ENCODE measurements at regions not wholly inside any gene's neighbourhood (a gene's known extent, or its start where the extent isn't known, plus 50 kb on each side); places are given as distances from the start of the nearest gene placed in this dataset.

DNA sequence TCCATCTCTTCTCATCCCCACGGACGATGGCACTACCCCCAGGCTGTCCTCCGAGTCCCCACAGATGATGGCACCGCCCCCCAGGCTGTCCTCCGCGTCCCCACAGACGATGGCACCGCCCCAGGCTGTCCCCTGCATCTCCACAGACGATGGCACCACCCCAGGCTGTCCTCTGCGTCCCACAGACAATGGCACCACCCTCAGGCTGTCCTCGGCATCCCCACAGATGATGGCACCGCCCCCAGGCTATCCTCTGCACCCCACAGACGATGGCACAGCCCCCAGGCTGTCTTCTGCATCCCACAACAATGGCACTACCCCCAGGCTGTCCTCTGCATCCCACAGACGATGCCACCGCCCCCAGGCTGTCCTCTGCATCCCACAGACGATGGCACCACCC, 57.4 kb upstream of the PTCH1 start:
- H3K4me3 ChIP-seq (ENCODE audit: low read depth, low read length) = no peak overlapping the region
- H3K4me1 ChIP-seq (ENCODE audit: control insufficient read depth, insufficient read depth, low read length) = no peaks in the 10 kb centered on the region
- TF ChIP-seq, protein P1, sequence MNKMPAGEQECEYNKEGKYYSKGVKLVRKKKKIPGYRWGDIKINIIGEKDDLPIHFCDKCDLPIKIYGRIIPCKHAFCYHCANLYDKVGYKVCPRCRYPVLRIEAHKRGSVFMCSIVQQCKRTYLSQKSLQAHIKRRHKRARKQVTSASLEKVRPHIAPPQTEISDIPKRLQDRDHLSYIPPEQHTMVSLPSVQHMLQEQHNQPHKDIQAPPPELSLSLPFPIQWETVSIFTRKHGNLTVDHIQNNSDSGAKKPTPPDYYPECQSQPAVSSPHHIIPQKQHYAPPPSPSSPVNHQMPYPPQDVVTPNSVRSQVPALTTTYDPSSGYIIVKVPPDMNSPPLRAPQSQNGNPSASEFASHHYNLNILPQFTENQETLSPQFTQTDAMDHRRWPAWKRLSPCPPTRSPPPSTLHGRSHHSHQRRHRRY (tag by site-specific recombination; IDR thresholded peaks at IDR 0.05) = no peak
- 0 out of 2 replicates have a peak, but pooled peaks have one; percentile 11 for TF ChIP-seq ZFHX2 (tag by site-specific recombination; conservative IDR thresholded peaks at IDR 0.05)
- no peak overlapping the region for H3K27ac ChIP-seq (ENCODE audit: extremely low read depth, low read depth, low read length)
- ChIA-PET CTCF (no interaction called here), POLR2A (no interaction called here)
- H3K36me3 ChIP-seq (ENCODE audit: control insufficient read depth in 2 of 2, insufficient read depth in 1 of 2, low read length in 2 of 2) = no peaks in the 10 kb centered on the region
- no peaks in the 10 kb centered on the region for H3K9me3 ChIP-seq (ENCODE audit: control insufficient read depth, insufficient read depth, low read depth, low read length)

DNA sequence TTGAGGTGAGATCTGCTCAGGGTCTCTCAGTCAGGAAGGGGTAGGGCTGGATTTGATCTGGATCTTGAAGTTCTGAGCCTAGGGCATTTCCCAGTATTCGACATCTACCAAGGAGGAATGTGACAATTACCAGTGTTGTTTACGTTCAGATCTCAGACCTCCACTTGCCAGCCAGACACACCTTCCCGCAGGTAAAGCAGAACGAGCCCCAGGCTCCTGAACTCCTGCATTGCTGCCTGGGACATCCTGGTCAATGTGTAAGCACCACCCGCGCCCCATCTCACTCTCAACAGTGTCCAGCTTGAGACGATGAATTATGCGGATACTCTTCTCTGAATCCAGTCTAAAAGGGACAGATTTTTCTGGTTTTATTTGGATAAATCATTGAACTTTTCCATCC, 56.7 kb upstream of the PTCH1 start:
- Histone ChIP-seq H3K36me3 (ENCODE audit: control insufficient read depth in 2 of 2, insufficient read depth in 1 of 2, low read length in 2 of 2) (no peaks in the 10 kb centered on the region), H3K4me1 (ENCODE audit: control insufficient read depth, insufficient read depth, low read length) (no peaks in the 10 kb centered on the region), H3K27ac (ENCODE audit: extremely low read depth, low read depth, low read length) (no peak overlapping the region), H3K4me3 (ENCODE audit: low read depth, low read length) (no peak overlapping the region), H3K9me3 (ENCODE audit: control insufficient read depth, insufficient read depth, low read depth, low read length) (no peaks in the 10 kb centered on the region)
- TF ChIP-seq ZNF776 (tag by site-specific recombination; IDR thresholded peaks at IDR 0.05; ENCODE audit: borderline replicate concordance) (no peak), ZNF843 (tag by site-specific recombination; IDR thresholded peaks at IDR 0.05) (no peak), ZNF292 (tag by site-specific recombination; IDR thresholded peaks at IDR 0.05; ENCODE audit: borderline replicate concordance, low read depth) (no peak), ZNF423 (tag by site-specific recombination; IDR thresholded peaks at IDR 0.05) (no peak), EGR2 (tag by site-specific recombination; IDR thresholded peaks at IDR 0.05; ENCODE audit: low read depth) (no peak), ZNF426 (tag by site-specific recombination; IDR thresholded peaks at IDR 0.05) (no peak)
- TF ChIP-seq, protein P2, sequence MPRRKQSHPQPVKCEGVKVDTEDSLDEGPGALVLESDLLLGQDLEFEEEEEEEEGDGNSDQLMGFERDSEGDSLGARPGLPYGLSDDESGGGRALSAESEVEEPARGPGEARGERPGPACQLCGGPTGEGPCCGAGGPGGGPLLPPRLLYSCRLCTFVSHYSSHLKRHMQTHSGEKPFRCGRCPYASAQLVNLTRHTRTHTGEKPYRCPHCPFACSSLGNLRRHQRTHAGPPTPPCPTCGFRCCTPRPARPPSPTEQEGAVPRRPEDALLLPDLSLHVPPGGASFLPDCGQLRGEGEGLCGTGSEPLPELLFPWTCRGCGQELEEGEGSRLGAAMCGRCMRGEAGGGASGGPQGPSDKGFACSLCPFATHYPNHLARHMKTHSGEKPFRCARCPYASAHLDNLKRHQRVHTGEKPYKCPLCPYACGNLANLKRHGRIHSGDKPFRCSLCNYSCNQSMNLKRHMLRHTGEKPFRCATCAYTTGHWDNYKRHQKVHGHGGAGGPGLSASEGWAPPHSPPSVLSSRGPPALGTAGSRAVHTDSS (tag by site-specific recombination; IDR thresholded peaks at IDR 0.05) = no peak
- TF ChIP-seq, protein P1 (tag by site-specific recombination; IDR thresholded peaks at IDR 0.05) = no peak
- POLR2A ChIA-PET = no interaction called here
- CTCF ChIA-PET = no interaction called here

DNA sequence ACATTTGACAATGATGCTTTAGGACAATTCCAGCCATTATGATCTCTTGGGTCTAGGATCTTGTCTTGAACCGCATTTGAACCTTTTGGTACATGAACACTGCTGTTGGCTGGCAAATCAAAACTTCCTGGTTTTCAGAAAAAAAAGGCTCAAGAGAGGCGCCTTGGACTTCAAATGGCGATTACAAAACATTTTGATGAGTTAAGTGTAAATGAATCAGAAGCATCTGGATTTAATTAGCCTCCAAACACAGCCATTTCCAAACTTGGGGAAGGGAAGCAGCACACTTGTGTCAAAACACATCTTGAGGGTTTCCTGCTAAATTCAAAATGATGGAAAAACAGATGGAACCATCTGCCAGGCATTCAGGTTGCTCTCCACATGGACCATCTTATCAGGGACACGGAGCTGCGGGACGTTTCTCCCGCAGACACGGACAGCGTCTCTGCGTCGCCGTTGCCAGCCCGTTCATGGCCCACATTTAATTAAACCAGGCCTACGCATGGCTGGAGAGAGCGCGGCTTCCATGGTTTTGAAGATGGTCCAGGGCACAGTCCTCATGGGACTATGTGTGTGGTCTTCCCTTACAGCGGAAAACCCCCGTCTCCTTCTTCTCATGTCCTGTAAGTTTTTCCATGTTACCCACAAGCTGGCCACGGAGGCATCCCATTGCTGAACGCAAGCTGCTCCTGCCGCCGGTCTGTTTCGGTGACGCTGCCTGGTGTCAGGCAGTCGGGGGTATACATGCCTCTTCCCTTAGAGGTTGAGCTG, 55.8 kb upstream of the PTCH1 start:
- no peaks in the 10 kb centered on the region for H3K4me1 ChIP-seq (ENCODE audit: control insufficient read depth, insufficient read depth, low read length)
- H3K4me3 ChIP-seq (ENCODE audit: low read depth, low read length) = no peak overlapping the region
- no peaks in the 10 kb centered on the region for H3K9me3 ChIP-seq (ENCODE audit: control insufficient read depth, insufficient read depth, low read depth, low read length)
- POLR2A ChIA-PET = no interaction called here
- no peak overlapping the region for H3K27ac ChIP-seq (ENCODE audit: extremely low read depth, low read depth, low read length)
- CTCF ChIA-PET = no interaction called here
- no peaks in the 10 kb centered on the region for H3K36me3 ChIP-seq (ENCODE audit: control insufficient read depth in 2 of 2, insufficient read depth in 1 of 2, low read length in 2 of 2)
- no peak for TF ChIP-seq OVOL3 (tag by site-specific recombination; IDR thresholded peaks at IDR 0.05)
- no peak for TF ChIP-seq ZNF558 (tag by site-specific recombination; IDR thresholded peaks at IDR 0.05)
- TF ChIP-seq BCL11A (tag by site-specific recombination; IDR thresholded peaks at IDR 0.05; ENCODE audit: low read depth) = no peak
- TF ChIP-seq, protein P3, sequence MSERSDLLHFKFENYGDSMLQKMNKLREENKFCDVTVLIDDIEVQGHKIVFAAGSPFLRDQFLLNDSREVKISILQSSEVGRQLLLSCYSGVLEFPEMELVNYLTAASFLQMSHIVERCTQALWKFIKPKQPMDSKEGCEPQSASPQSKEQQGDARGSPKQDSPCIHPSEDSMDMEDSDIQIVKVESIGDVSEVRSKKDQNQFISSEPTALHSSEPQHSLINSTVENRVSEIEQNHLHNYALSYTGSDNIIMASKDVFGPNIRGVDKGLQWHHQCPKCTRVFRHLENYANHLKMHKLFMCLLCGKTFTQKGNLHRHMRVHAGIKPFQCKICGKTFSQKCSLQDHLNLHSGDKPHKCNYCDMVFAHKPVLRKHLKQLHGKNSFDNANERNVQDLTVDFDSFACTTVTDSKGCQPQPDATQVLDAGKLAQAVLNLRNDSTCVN (tag by site-specific recombination; optimal IDR thresholded peaks at IDR 0.05) = no peak
- TF ChIP-seq ZNF585B (tag by site-specific recombination; IDR thresholded peaks at IDR 0.05) = no peak
- no peak for TF ChIP-seq ZNF600 (tag by site-specific recombination; IDR thresholded peaks at IDR 0.05)
- TF ChIP-seq ZNF514 (tag by site-specific recombination; IDR thresholded peaks at IDR 0.05) = no peak
- no peak for TF ChIP-seq ZXDB (tag by site-specific recombination; IDR thresholded peaks at IDR 0.05)
- no peak for TF ChIP-seq TCF7L2 (IDR thresholded peaks at IDR 0.05; ENCODE audit: borderline replicate concordance, low read depth, low read length)
- TF ChIP-seq ZNF837 (tag by site-specific recombination; IDR thresholded peaks at IDR 0.05) = no peak
- no peak for TF ChIP-seq ZNF335 (tag by site-specific recombination; conservative IDR thresholded peaks at IDR 0.05)
- no peak for TF ChIP-seq ZNF394 (tag by site-specific recombination; IDR thresholded peaks at IDR 0.05; ENCODE audit: borderline replicate concordance)
- TF ChIP-seq HOXA7 (CRISPR knock-in tag; IDR thresholded peaks at IDR 0.05; ENCODE audit: borderline replicate concordance) = no peak
- TF ChIP-seq ZNF701 (tag by site-specific recombination; IDR thresholded peaks at IDR 0.05) = no peak
- TF ChIP-seq, protein P4, sequence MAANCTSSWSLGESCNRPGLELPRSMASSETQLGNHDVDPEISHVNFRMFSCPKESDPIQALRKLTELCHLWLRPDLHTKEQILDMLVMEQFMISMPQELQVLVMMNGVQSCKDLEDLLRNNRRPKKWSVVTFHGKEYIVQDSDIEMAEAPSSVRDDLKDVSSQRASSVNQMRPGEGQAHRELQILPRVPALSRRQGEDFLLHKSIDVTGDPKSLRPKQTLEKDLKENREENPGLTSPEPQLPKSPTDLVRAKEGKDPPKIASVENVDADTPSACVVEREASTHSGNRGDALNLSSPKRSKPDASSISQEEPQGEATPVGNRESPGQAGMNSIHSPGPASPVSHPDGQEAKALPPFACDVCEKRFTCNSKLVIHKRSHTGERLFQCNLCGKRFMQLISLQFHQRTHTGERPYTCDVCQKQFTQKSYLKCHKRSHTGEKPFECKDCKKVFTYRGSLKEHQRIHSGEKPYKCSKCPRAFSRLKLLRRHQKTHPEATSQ (tag by site-specific recombination; IDR thresholded peaks at IDR 0.05) = no peak
- no peak for TF ChIP-seq ZNF133 (tag by site-specific recombination; IDR thresholded peaks at IDR 0.05)
